ENCODE measurements at regions not wholly inside any gene's neighbourhood (a gene's known extent, or its start where the extent isn't known, plus 50 kb on each side); places are given as distances from the start of the nearest gene placed in this dataset.
"Not testable (repeated sequence)": the region's sequence is repeated elsewhere in the genome, so short reads cannot be mapped to it uniquely, and the experiment has no call there.

DNA sequence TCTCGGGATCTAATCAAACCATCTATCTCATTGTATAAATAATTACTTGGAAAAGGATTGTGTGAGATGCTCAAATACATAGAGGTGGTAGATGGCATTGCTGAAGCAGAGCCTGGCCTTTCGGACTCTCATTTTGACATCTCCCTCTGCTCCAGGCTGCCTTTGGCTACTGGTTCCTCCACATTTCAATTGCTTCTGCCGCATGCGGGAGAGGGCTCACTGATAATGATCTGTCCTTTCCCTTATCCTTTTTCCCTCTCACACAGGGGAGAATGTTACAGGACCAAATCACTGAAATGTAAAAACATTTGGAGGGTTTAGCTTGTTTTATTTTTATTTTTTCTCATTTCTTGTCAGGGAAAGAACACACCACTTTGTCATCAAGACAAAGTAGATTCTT lies 380.6 kb upstream of the UBE2E3 start:
- no peak for DNase-seq
- Histone ChIP-seq H3K27ac (no peak overlapping the region), H3K36me3 (no peaks in the 10 kb centered on the region), H3K9me3 (no peaks in the 10 kb centered on the region), H3K4me3 (no peak overlapping the region), H3K4me1 (no peaks in the 10 kb centered on the region), H3K27me3 (no peaks in the 10 kb centered on the region)
- intact Hi-C loops (cut with DNase I; ENCODE audit: low total_unique reads): no loop called here
- TF ChIP-seq POLR2A (IDR thresholded peaks at IDR 0.05): no peak
- TF ChIP-seq, protein P1, sequence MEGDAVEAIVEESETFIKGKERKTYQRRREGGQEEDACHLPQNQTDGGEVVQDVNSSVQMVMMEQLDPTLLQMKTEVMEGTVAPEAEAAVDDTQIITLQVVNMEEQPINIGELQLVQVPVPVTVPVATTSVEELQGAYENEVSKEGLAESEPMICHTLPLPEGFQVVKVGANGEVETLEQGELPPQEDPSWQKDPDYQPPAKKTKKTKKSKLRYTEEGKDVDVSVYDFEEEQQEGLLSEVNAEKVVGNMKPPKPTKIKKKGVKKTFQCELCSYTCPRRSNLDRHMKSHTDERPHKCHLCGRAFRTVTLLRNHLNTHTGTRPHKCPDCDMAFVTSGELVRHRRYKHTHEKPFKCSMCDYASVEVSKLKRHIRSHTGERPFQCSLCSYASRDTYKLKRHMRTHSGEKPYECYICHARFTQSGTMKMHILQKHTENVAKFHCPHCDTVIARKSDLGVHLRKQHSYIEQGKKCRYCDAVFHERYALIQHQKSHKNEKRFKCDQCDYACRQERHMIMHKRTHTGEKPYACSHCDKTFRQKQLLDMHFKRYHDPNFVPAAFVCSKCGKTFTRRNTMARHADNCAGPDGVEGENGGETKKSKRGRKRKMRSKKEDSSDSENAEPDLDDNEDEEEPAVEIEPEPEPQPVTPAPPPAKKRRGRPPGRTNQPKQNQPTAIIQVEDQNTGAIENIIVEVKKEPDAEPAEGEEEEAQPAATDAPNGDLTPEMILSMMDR (IDR thresholded peaks at IDR 0.05): no peak

DNA sequence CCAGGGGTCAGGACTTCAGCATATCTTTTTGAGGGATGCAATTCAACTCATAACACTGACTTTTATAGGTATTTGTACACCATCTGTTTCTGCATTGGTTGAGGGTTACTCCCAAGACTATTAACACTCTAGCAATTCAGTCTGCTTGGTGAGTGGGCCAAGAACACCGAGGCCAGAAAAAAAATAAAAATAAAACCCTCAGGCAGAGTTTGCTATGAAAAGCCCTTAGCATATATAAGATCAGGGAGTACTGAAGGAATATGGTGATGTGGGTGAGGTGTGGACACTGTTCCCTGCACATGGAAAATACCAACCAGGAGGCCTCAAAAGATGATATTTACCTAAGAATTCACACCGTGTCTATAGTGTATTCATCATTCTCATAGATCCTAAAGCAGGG lies 383.2 kb upstream of the UBE2E3 start:
- no peak for TF ChIP-seq POLR2A (IDR thresholded peaks at IDR 0.05)
- TF ChIP-seq, protein P1 (IDR thresholded peaks at IDR 0.05): no peak
- no peak for DNase-seq
- no peaks in the 10 kb centered on the region for H3K36me3 ChIP-seq
- H3K27ac ChIP-seq: no peak overlapping the region
- H3K27me3 ChIP-seq: no peaks in the 10 kb centered on the region
- no peaks in the 10 kb centered on the region for H3K9me3 ChIP-seq
- intact Hi-C loops (cut with DNase I; ENCODE audit: low total_unique reads): no loop called here
- H3K4me3 ChIP-seq: no peak overlapping the region
- H3K4me1 ChIP-seq: no peaks in the 10 kb centered on the region

DNA sequence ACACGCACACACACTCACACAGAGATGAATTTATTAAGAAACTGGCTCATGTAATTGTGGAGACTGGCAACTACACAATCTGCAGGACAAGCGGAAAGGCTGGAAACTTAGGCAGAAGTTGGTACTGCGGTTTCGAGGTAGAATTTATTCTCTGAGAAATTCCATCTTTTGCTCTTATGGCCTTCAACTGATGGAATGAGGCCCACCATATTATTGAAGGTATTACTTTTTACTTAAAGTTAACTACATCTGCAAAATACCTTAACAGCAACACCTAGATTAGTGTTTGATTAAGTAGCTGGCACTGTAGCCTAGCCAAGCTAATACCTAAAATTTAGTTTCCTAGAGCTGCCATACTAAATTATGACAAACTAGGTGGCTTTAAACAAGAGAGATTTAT lies 384.0 kb upstream of the UBE2E3 start:
- Histone ChIP-seq H3K9me3 (no peaks in the 10 kb centered on the region), H3K27ac (no peak overlapping the region), H3K4me3 (no peak overlapping the region), H3K4me1 (no peaks in the 10 kb centered on the region), H3K27me3 (no peaks in the 10 kb centered on the region), H3K36me3 (no peaks in the 10 kb centered on the region)
- TF ChIP-seq, protein P1 (IDR thresholded peaks at IDR 0.05): no peak
- TF ChIP-seq POLR2A (IDR thresholded peaks at IDR 0.05): no peak
- DNase-seq: no peak
- intact Hi-C loops (cut with DNase I; ENCODE audit: low total_unique reads): no loop called here

DNA sequence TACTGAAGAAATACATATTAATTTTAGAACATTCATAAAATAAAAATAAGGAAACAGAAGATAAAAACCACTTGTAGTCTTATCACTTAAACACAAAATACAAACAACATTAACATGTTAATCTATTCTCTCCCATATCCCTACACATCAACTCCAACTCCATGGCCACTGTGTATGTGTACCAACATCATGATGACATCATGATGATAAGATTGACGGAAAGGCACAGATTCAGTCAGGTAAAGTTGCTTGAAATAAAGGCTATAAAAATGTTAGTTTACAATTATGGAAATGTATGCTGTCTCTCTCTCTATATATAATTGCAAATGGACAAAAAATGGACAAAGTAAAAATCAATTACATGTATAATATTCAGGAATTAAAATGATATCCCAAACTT lies 388.5 kb upstream of the UBE2E3 start:
- no peaks in the 10 kb centered on the region for H3K27me3 ChIP-seq

DNA sequence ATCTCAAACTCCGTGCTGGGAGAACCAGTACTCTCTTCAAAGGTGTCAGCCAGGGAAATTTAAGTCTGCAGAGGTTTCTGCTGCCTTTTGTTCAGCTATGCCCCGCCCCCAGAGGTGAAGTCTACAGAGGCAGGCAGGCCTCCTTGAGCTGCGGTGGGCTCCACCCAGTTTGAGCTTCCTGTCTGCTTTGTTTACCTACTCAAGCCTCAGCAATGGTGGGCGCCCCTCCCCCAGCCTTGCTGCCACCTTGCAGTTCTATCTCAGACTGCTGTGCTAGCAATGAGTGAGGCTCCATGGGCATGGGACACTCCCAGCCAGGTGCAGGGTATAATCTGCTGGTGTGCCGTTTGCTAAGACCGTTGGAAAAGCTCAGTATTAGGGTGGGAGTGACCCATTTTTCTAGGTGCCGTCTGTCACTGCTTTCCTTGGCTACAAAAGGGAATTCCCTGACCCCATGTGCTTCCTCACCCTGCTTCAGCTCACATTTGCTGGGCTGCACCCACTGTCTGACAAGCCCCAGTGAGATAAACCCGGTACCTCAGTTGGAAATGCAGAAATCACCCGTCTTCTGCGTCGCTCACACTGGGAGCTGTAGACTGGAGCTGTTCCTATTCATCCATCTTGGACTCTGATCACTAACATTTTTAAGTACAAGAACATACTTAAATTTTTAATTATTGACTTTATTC lies 389.2 kb upstream of the UBE2E3 start:
- H3K27me3 ChIP-seq; H3K4me1 ChIP-seq; DNase-seq; H3K36me3 ChIP-seq; H3K27ac ChIP-seq; H3K9me3 ChIP-seq; intact Hi-C loops (cut with DNase I; ENCODE audit: low total_unique reads); H3K4me3 ChIP-seq: not testable (repeated sequence)

More for the DNA sequence above, 388.5 kb upstream of the UBE2E3 start:
- no peaks in the 10 kb centered on the region for H3K9me3 ChIP-seq
- no peaks in the 10 kb centered on the region for H3K36me3 ChIP-seq
- intact Hi-C loops (cut with DNase I; ENCODE audit: low total_unique reads): no loop called here
- no peak for DNase-seq
- TF ChIP-seq POLR2A (IDR thresholded peaks at IDR 0.05): no peak
- TF ChIP-seq, protein P1 (IDR thresholded peaks at IDR 0.05): no peak
- no peak overlapping the region for H3K27ac ChIP-seq
- no peaks in the 10 kb centered on the region for H3K4me1 ChIP-seq
- H3K4me3 ChIP-seq: no peak overlapping the region
